Fibroblast of lung (primary cell): ENCODE measurements at regions not wholly inside any gene's neighbourhood (a gene's known extent, or its start where the extent isn't known, plus 50 kb on each side); places are given as distances from the start of the nearest gene placed in this dataset.

Source experiments
- DNase-seq, 2 donors: peaks; one replicate each; pipeline versions ENCODE4 v3.0.0 to v3.0.0-alpha.2; 2010; ENCODE audit warnings: low read depth in 2 of 2
- H2AFZ ChIP-seq: 2 replicates; pipeline ENCODE4 v1.5.1; 2012; ENCODE audit warnings: low read length, control low read depth, inconsistent platforms
- H3K27ac ChIP-seq: 2 replicates; pipeline ENCODE4 v1.5.1; 2011; ENCODE audit warnings: low read length, control low read depth; ENCODE audit not compliant: insufficient read depth
- H3K27me3 ChIP-seq: 2 replicates; pipeline ENCODE4 v1.5.1; 2011; ENCODE audit warnings: mild to moderate bottlenecking, low read length; ENCODE audit not compliant: control insufficient read depth, insufficient read depth
- H3K36me3 ChIP-seq: 2 replicates; pipeline ENCODE4 v1.5.1; 2011; ENCODE audit warnings: low read length; ENCODE audit not compliant: control insufficient read depth, insufficient read depth
- H3K4me1 ChIP-seq: 2 replicates; pipeline ENCODE4 v1.5.1; 2011; ENCODE audit warnings: low read length; ENCODE audit not compliant: control insufficient read depth, insufficient read depth; ENCODE audit errors: extremely low read depth
- H3K4me2 ChIP-seq: 2 replicates; pipeline ENCODE4 v1.5.1; 2011; ENCODE audit warnings: low read length, control low read depth; ENCODE audit not compliant: insufficient read depth; ENCODE audit errors: extremely low read depth
- H3K4me3 ChIP-seq, 4 experiments: fragments of 200-600 bp in 1 of 4; sonication (generic) in 1 of 4; replicated peaks in 1 of 4; 2 replicates each; pipeline ENCODE4 v1.5.1; 2011 to 2016; ENCODE audit warnings: low read length in 4 of 4, low read depth in 3 of 4, mild to moderate bottlenecking in 3 of 4, control low read depth in 2 of 4, inconsistent platforms in 1 of 4, mixed read lengths in 1 of 4; ENCODE audit not compliant: insufficient read depth in 1 of 4; ENCODE audit errors: control extremely low read depth in 1 of 4
- H3K79me2 ChIP-seq: 2 replicates; pipeline ENCODE4 v1.5.1; 2012; ENCODE audit warnings: mild to moderate bottlenecking, low read length, inconsistent platforms; ENCODE audit not compliant: control insufficient read depth, insufficient read depth
- H3K9ac ChIP-seq: 2 replicates; pipeline ENCODE4 v1.5.1; 2011; ENCODE audit warnings: mild to moderate bottlenecking, low read length, control low read depth; ENCODE audit not compliant: insufficient read depth
- H3K9me3 ChIP-seq: 2 replicates; pipeline ENCODE4 v1.5.1; 2012; ENCODE audit warnings: low read depth, low read length; ENCODE audit not compliant: control insufficient read depth, insufficient read depth
- H4K20me1 ChIP-seq: 2 replicates; pipeline ENCODE4 v1.5.1; 2011; ENCODE audit warnings: low read length; ENCODE audit not compliant: control insufficient read depth, insufficient read depth; ENCODE audit errors: extremely low read depth
- CTCF ChIP-seq, 2 donors: IDR thresholded peaks in 1 of 2; conservative IDR thresholded peaks in 1 of 2; 1 replicate in 1 of 2; 2 replicates in 1 of 2; pipeline ENCODE4 v1.5.1; 2011 to 2012; ENCODE audit warnings: low read length in 2 of 2, control low read depth in 1 of 2, inconsistent platforms in 1 of 2, low read depth in 1 of 2, mild to moderate bottlenecking in 1 of 2
- EZH2 ChIP-seq: IDR thresholded peaks from 2 replicates; pipeline ENCODE4 v1.5.1; 2012; ENCODE audit warnings: low read length, control low read depth, mild to moderate bottlenecking; ENCODE audit errors: missing control alignments

GRCh38 chr17:14971054-14971453 is 294.1 kb downstream of the PMP22 start:
- no peaks in the 10 kb centered on the region for H3K79me2 ChIP-seq
- no peak overlapping the region for H3K4me3 ChIP-seq
- H3K27me3 ChIP-seq = no peaks in the 10 kb centered on the region
- H3K4me2 ChIP-seq = no peak overlapping the region
- TF ChIP-seq CTCF (conservative IDR thresholded peaks at IDR 0.05 in 1 of 2, IDR thresholded peaks at IDR 0.05 in 1 of 2; ENCODE audit: low read depth in 1 of 2, low read length in 2 of 2) (no peak), EZH2 (no peak)
- DNase-seq = no peak
- H3K9ac ChIP-seq = no peak overlapping the region
- H3K9me3 ChIP-seq = no peaks in the 10 kb centered on the region
- no peaks in the 10 kb centered on the region for H4K20me1 ChIP-seq
- no peaks in the 10 kb centered on the region for H3K36me3 ChIP-seq
- no peak overlapping the region for H3K27ac ChIP-seq
- H3K4me1 ChIP-seq = no peaks in the 10 kb centered on the region
- H2AFZ ChIP-seq = no peak overlapping the region

GRCh38 chr17:14959106-14959648 is 305.9 kb downstream of the PMP22 start:
- H2AFZ ChIP-seq = no peak overlapping the region
- no peaks in the 10 kb centered on the region for H3K27me3 ChIP-seq
- no peaks in the 10 kb centered on the region for H3K4me1 ChIP-seq
- H3K9ac ChIP-seq = no peak overlapping the region
- H3K4me3 ChIP-seq = no peak overlapping the region
- H3K4me2 ChIP-seq = no peak overlapping the region
- no peaks in the 10 kb centered on the region for H3K36me3 ChIP-seq
- no peaks in the 10 kb centered on the region for H4K20me1 ChIP-seq
- H3K79me2 ChIP-seq = no peaks in the 10 kb centered on the region
- DNase-seq = no peak
- no peak overlapping the region for H3K27ac ChIP-seq
- TF ChIP-seq CTCF (conservative IDR thresholded peaks at IDR 0.05 in 1 of 2, IDR thresholded peaks at IDR 0.05 in 1 of 2; ENCODE audit: low read depth in 1 of 2, low read length in 2 of 2) (no peak), EZH2 (no peak)
- H3K9me3 ChIP-seq = no peaks in the 10 kb centered on the region

GRCh38 chr17:14953405-14953804 is 311.7 kb downstream of the PMP22 start:
- Histone ChIP-seq H3K4me1 (no peaks in the 10 kb centered on the region), H3K9ac (no peak overlapping the region), H3K79me2 (no peaks in the 10 kb centered on the region), H3K9me3 (no peaks in the 10 kb centered on the region), H3K27ac (no peak overlapping the region), H3K36me3 (no peaks in the 10 kb centered on the region), H3K4me2 (no peak overlapping the region), H4K20me1 (no peaks in the 10 kb centered on the region), H3K4me3 (no peak overlapping the region), H3K27me3 (no peaks in the 10 kb centered on the region), H2AFZ (no peak overlapping the region)
- DNase-seq = no peak
- TF ChIP-seq EZH2 = no peak
- no peak for TF ChIP-seq CTCF (conservative IDR thresholded peaks at IDR 0.05 in 1 of 2, IDR thresholded peaks at IDR 0.05 in 1 of 2; ENCODE audit: low read depth in 1 of 2, low read length in 2 of 2)
